HG02642 (cell line): ENCODE measurements at regions not wholly inside any gene's neighbourhood (a gene's known extent, or its start where the extent isn't known, plus 50 kb on each side); places are given as distances from the start of the nearest gene placed in this dataset.
"Not testable (repeated sequence)": the region's sequence is repeated elsewhere in the genome, so short reads cannot be mapped to it uniquely, and the experiment has no call there.

Source experiments
- ATAC-seq: cut with Tn5 transposase; IDR thresholded peaks from one replicate; pipeline ENCODE4 v1.9.1; 2021; ENCODE audit warnings: mild to moderate bottlenecking; ENCODE audit not compliant: unreplicated experiment, poor library complexity

GRCh38 chr14:71770431-71770830 lies 161.8 kb upstream of the RGS6 start:
- ATAC-seq: no peak

GRCh38 chr14:71771421-71771820 lies 160.8 kb upstream of the RGS6 start:
- not testable (repeated sequence) for ATAC-seq

GRCh38 chr14:71771996-71772395 lies 160.2 kb upstream of the RGS6 start:
- not testable (repeated sequence) for ATAC-seq

DNA sequence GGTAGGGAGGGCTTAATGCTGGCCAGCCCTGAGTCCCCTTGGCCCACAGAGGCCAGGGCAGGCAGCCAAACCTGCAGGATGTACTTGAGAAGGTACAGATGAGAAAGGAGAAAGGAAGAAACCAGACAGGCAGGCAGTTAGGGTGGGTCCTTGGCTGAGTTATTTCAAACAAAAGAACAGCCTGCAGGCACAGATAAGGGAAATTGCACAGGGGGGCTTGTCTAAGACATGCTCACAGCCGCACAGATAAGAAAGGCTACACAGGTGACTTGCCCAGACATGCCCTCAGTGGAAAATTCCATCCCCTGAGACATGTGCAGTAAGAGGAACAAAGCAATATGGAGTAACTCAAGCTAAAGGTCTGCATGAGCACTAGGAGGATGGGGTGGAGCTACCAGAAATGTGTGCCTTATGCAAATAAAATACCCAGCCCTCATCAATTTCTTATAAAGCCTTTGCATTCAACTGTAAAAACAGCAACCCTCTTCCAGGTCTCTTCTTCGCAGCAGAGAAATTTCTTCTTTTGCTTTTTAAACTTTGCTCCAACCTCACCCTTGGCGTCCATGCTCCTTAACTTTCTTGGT lies 158.2 kb upstream of the RGS6 start:
- no peak for ATAC-seq

GRCh38 chr14:71776471-71777360 lies 155.5 kb upstream of the RGS6 start:
- ATAC-seq: no peak

GRCh38 chr14:71780075-71780474 lies 152.2 kb upstream of the RGS6 start:
- ATAC-seq: no peak

DNA sequence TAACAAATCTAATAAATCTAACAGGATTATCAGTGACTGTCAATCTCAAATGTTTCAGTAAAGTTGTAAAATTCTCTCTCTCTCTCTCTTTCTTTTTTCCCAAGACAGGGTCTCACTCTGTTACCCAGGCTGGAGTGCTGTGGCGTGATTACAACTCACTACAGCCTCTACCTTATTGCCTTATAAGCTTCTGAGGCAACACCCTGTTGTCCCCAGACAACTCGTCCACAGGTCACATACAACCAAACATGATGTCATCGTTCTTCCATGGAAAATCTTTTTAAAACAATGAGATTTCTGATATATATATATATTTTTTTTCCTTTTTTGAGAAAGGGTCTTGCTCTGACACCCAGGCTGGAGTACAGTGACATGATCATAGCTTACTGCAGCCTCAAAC lies 151.4 kb upstream of the RGS6 start:
- no peak for ATAC-seq

DNA sequence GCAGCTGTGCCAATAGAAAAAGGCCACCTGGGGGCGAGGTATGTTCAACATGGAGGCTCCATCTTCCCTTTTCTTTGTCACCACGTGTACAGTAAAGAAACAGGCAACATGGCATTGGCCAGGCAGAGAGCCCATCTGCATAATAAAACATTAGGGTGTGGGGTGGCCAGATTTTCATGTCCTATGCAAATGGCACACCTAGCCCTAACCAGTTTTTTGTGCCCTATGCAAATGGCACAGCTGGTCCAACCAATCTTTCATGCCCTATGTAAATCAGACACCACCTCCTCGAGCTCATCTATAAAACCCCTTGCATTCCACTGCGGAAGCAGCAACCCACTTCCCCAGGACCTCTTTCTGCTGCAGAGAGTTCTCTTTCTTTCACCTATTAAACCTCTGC lies 149.1 kb upstream of the RGS6 start:
- no peak for ATAC-seq

DNA sequence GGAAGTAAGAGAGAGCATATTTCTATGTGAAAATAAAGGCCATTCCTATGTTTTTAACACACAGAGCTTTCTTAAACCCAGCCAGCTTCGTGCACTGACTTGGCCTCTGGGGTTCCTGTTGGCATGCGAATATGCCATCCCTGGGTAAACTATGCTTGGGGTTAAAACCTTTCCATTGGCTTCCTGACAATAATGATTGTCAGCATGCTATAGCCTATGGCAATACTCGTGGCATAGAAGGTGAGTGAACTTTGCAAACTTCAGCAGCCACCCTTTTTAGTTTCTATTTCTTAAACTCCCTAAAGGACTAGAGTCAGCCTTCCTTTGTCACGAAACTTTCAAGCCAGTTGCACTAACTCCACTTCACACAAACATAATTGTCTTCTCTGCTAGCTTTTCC lies 148.4 kb upstream of the RGS6 start:
- ATAC-seq: no peak

- ATAC-seq: no peak
Measured at GRCh38 chr14:71789005-71789404, 143.2 kb upstream of the RGS6 start.

GRCh38 chr14:71799841-71800240 lies 132.4 kb upstream of the RGS6 start:
- ATAC-seq: no peak

DNA sequence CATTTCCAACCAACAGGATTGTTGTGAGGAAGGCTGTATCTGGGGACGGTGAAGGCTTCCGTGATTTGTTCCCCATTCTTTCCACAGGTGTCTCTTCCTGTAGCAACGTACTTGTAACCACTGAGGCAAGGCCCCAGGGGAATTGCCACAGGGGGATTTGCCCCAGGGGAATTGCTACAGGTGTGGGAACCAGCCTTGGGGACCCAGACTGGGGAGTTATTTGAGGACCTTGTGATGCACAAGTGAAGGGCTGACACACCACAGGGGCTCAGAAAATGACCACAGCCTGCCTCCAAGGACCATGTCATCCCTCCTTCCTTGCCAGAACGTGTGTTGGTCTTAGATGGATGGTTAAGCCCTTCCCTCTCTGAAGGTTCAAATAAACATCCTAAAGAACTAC lies 131.4 kb upstream of the RGS6 start:
- ATAC-seq: no peak

DNA sequence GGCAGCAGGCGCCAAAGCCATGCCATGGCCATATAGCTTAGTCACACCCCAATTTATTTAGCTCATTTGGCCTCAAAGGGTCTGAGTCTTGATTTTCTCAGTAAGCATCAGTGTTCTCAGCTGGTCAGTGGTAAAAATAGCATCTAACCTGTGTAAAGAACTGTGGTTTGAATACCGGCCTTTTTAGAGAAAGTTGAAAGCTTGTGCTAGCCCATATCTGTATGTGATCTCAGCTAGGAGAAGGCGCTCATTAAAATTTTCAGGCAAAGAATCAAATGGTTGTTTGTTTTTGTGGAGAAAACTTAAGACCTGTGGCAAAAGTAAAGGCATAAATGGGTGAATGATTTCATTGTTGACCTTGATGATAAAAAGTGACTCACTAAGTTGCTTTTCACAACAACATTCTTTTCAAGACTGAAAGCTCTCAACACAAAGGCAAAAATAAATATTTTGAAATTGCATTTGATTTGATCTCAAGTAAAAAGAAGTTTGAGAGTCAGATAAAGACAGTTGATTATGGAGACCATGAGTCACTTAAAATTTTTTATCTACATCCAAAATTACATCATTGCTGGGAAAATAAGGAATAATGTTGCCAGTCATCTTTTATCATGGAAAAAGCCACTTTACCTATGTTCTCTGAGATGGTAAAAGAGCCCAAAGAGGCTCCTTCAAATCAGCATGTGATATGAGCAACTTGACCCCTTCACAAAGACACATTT lies 128.5 kb upstream of the RGS6 start:
- ATAC-seq: no peak

GRCh38 chr14:71804992-71805391 lies 127.2 kb upstream of the RGS6 start:
- ATAC-seq: no peak

DNA sequence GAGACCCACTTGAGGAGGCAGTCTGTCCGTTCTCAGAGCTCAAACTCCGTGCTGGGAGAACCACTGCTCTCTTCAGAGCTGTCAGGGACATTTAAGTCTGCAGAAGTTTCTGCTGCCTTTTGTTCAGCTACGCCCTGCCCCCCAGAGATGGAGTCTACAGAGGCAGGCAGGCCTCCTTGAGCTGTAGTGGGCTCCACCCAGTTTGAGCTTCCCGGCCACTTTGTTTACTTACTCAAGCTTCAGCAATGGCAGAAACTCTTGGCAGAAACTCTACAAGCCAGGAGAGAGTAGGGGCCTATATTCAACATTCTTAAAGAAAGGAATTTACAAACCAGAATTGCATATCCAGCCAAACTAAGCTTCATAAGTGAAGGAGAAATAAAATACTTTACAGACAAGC lies 125.2 kb upstream of the RGS6 start:
- ATAC-seq: not testable (repeated sequence)

DNA sequence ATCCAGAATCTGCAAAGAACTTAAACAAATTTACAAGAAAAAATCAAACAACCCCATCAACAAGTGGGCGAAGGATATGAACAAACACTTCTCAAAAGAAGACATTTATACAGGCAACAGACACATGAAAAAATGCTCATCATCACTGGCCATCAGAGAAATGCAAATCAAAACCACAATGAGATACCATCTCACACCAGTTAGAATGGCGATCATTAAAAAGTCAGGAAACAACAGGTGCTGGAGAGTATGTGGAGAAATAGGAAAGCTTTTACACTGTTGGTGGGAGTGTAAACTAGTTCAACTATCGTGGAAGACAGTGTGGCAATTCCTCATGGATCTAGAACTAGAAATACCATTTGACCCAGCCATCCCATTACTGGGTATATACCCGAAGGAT lies 121.4 kb upstream of the RGS6 start:
- ATAC-seq: not testable (repeated sequence)

GRCh38 chr14:71812693-71813092 lies 119.5 kb upstream of the RGS6 start:
- no peak for ATAC-seq

DNA sequence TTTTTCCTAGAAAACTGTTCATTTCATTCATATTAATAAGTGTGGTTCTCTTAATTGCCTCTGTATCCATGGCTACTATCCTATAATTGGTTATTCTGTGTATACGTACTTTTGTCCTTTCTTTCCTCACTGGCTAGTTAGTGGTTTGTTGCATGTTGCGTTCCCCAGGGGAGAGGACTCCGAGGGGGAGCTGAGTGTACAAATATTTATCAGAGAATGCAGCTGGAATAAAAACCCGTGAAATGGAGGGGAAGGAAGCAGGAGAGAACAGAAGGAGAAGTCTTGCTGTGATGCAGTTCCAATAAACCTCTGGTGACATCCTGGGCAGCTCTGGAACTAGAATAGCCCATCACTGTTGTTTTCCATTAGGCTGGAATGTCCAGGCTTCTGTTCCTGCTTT lies 117.1 kb upstream of the RGS6 start:
- ATAC-seq: no peak

GRCh38 chr14:71824816-71825215 lies 107.4 kb upstream of the RGS6 start:
- no peak for ATAC-seq

DNA sequence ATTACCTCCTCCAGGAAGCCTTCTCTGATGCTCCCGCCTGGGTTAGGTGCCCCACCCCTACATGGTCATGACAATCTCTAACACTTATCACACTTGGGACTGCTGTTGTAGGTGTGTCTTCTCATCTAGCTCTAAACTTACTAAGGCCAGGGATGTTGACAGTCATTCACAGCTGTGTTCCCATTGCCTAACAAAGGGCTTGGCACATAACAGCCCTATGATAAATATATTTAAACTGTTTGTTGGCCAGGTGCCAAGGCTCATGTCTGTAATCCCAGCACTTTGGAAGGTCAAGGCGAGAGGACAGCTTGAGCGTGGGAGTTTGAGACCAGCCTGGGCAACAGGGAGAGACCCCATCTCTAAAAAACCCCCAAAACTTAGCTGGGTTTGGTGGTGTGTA lies 98.8 kb upstream of the RGS6 start:
- ATAC-seq: no peak
